OCI-LY1 (cell line): ENCODE measurements at regions not wholly inside any gene's neighbourhood (a gene's known extent, or its start where the extent isn't known, plus 50 kb on each side); places are given as distances from the start of the nearest gene placed in this dataset.

Experiments
- CTCF ChIP-seq: fragments of 200-600 bp; sonication (generic), shearing (Covaris generic); IDR thresholded peaks from 2 replicates; pipeline ENCODE4 v1.5.1; 2017; ENCODE audit warnings: mild to moderate bottlenecking, antibody characterized with exemption, low read length, moderate library complexity, mixed read lengths
- EZH2 ChIP-seq: fragments of 200-600 bp; sonication (generic), shearing (Covaris generic); IDR thresholded peaks from 2 replicates; pipeline ENCODE4 v1.8.0; 2017; ENCODE audit warnings: borderline replicate concordance, mixed run types, mild to moderate bottlenecking, antibody characterized with exemption, low read length, moderate library complexity, mixed read lengths

- TF ChIP-seq CTCF (no peak), EZH2 (no peak)
Observed at GRCh38 chr10:2210088-2210487, 472.8 kb upstream of the ADARB2 start.
